Astrocyte of the spinal cord (primary cell): ENCODE measurements at regions not wholly inside any gene's neighbourhood (a gene's known extent, or its start where the extent isn't known, plus 50 kb on each side); places are given as distances from the start of the nearest gene placed in this dataset.

ENCODE experiments used
- DNase-seq: peaks from one replicate; pipeline ENCODE4 v3.0.0; 2011; ENCODE audit warnings: low read depth, low spot score
- H3K4me3 ChIP-seq: 2 replicates; pipeline ENCODE4 v1.5.1; 2011; ENCODE audit warnings: low read depth, mild to moderate bottlenecking, low read length, moderate library complexity
- in situ Hi-C: cut with HindIII; loops from 2 replicates; pipeline ENCODE4 v1.10.0; 2017; ENCODE audit warnings: low sequenced_read_pairs
- TF ChIP-seq, protein P1 (sequence below): IDR thresholded peaks from 2 replicates; pipeline ENCODE4 v1.5.1; 2012; ENCODE audit warnings: low read depth, mild to moderate bottlenecking, low read length, inconsistent platforms

DNA sequence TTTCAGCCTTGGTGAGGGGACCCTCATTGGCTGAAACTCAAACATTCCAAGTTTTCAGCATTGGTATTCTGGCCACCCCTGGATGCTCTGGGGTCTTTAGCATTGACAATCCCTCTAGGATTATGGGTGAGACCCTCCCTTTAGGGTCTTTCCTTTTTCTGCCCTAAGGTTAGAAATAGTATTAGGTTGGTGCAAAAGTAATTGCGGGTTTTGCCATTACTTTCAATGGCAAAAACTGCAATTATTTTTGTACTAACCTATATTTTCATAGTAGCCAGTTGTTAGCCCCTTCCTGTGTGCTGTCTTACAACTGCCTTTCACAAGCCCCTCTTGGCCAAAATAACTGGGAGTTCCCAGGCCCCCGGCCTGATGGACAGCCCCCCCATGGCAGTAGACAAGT lies 648.4 kb downstream of the PTPRU start:
- no peak overlapping the region for H3K4me3 ChIP-seq
- in situ Hi-C loops: no loop called here
- TF ChIP-seq, protein P1, sequence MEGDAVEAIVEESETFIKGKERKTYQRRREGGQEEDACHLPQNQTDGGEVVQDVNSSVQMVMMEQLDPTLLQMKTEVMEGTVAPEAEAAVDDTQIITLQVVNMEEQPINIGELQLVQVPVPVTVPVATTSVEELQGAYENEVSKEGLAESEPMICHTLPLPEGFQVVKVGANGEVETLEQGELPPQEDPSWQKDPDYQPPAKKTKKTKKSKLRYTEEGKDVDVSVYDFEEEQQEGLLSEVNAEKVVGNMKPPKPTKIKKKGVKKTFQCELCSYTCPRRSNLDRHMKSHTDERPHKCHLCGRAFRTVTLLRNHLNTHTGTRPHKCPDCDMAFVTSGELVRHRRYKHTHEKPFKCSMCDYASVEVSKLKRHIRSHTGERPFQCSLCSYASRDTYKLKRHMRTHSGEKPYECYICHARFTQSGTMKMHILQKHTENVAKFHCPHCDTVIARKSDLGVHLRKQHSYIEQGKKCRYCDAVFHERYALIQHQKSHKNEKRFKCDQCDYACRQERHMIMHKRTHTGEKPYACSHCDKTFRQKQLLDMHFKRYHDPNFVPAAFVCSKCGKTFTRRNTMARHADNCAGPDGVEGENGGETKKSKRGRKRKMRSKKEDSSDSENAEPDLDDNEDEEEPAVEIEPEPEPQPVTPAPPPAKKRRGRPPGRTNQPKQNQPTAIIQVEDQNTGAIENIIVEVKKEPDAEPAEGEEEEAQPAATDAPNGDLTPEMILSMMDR: no peak
- no peak for DNase-seq

DNA sequence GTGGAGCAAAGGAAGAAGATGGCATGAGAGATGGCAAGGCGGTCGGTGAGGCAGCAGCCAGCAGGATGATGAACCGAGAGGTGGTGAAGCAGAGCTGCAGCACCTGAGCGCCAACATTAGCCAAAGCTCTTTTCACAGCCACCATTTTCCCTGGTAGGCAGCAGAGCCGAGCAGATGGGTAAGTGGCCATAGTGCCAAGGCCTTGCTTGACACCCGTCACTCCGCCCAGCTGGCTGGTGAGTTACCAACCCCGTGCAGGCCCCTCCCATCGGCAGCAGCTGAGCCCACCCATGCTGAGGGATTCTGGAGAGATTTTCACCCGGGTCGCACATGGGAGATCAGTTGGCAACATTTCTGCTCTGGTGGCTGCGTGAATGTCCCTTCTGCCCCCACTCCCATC lies 647.7 kb downstream of the PTPRU start:
- TF ChIP-seq, protein P1: no peak
- DNase-seq: no peak
- in situ Hi-C loops: no loop called here
- H3K4me3 ChIP-seq: no peak overlapping the region

DNA sequence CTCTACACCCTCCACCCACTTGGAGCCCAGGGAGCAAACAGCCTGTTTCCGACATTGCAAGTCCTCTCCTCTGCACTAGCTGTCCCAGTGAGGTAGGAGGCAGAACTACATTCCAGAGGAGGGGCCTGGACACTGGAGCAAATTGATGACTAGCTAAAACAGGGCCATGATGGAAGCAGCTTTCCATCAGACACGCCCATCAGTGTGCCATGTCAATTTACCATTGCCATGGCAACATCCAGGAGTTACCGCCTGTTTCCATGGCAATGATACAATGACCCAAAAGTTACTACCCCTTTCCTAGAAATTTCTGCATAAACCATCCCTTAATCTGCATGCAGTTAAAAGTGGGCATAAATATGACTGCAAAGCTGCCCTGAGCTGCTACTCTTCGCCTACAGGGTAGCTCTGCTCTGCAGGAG lies 647.1 kb downstream of the PTPRU start:
- TF ChIP-seq, protein P1: no peak
- no peak overlapping the region for H3K4me3 ChIP-seq
- DNase-seq: no peak
- in situ Hi-C loops: no loop called here

DNA sequence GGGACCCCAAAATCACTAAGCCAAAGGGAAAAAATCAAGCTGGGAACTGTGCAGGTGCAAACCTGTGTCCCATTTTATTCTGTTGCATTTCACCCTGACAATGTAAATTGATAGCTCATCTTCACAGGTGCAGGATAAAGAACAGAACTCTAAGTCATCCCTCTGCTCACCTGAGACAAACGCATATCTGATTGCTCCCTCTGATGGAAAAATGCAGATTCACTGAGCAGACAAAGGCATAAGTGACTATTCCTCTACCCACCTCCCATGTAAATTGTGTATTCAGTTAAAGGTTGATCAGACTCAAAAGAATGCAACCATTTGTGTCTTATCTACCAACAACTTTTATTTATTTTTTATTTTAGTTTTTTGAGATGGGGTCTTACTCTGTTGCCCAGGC lies 644.2 kb downstream of the PTPRU start:
- TF ChIP-seq, protein P1: no peak
- DNase-seq: no peak
- no peak overlapping the region for H3K4me3 ChIP-seq
- in situ Hi-C loops: no loop called here

DNA sequence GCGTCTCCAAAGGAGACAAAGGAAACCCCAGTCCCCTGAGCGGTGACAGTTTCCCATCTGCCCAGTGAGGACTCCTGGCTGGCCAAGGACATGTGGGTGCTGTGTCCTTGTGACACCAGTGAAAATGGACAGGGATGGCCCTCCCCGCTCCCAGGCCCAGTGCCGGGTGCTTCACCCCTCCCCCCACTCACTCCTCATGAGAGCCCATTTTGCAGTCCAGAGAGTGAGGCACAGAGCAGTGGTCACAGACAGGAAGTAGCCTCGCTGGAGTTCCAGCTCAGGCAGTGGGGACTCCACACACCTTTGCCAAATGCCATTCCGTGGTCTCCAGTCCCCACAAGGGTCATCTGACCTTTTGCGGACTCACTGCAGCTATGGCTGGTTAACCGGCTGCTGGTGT lies 642.9 kb downstream of the PTPRU start:
- H3K4me3 ChIP-seq: no peak overlapping the region
- in situ Hi-C loops: no loop called here
- TF ChIP-seq, protein P1: no peak
- DNase-seq: no peak

DNA sequence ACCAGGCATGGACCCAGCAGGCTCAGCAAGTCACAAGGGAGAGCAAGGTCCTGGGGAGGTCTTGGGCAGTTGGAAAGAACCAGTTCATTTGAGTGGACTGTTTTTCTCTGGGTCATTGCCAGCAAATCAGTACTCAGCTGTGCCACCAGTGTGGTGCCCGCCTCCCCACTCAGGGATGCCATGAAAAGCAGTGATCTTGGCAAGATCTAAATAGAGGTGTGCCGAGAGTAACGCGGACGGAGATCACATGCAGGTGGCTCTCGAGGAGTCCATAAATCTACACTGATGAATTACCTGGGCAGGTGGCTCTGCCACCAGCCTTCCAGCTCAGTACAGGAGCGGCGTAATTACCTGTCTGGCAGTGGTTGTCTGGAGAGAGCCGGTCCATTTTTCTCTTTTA lies 642.2 kb downstream of the PTPRU start:
- in situ Hi-C loops: no loop called here
- TF ChIP-seq, protein P1: no peak
- DNase-seq: no peak
- no peak overlapping the region for H3K4me3 ChIP-seq

DNA sequence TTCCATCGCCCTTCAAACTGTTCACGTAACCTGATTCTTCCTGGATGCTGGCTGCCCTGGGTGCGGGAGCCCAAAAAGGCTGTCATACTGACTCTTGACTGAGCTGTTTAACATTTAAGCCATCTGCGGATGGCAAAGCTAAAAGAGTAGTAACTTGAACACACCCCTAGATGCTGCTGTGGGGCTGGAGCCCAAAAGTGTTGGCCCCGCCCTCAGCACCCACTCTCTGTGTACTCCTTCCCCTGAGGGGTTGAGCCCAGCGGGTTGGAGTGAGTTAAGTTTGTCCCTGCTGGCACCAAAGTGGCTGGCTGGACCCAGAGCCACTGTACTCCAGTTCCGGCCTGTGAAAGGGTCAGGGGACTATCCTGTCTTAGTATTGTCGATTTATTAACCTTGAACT lies 640.6 kb downstream of the PTPRU start:
- TF ChIP-seq, protein P1: no peak
- in situ Hi-C loops: no loop called here
- H3K4me3 ChIP-seq: no peak overlapping the region
- no peak for DNase-seq
